Neural cell (in vitro differentiated cells): ENCODE measurements at regions not wholly inside any gene's neighbourhood (a gene's known extent, or its start where the extent isn't known, plus 50 kb on each side); places are given as distances from the start of the nearest gene placed in this dataset.

Source experiments
- H2AFZ ChIP-seq: fragments of 200-600, 300-800 bp; sonication (generic), shearing (Covaris generic); 2 replicates; pipeline ENCODE4 v1.6.0; 2014; ENCODE audit warnings: low read depth, mild to moderate bottlenecking, antibody characterized with exemption, low read length, moderate library complexity
- H3F3A ChIP-seq: fragments of 200-600 bp; shearing (Covaris generic); 2 replicates; pipeline ENCODE4 v1.6.1; 2016; ENCODE audit warnings: mild to moderate bottlenecking, moderate library complexity, mixed read lengths, antibody characterized with exemption, low read length; ENCODE audit not compliant: insufficient read depth, poor library complexity, severe bottlenecking
- H3K27ac ChIP-seq: fragments of 200-600, 300-800 bp; sonication (generic), shearing (Covaris generic); 2 replicates; pipeline ENCODE4 v1.5.1; 2014; ENCODE audit warnings: mild to moderate bottlenecking, low read length, moderate library complexity
- H3K27me3 ChIP-seq: fragments of 300-800, 200-600 bp; sonication (generic), shearing (Covaris generic); 2 replicates; pipeline ENCODE4 v1.6.0; 2014; ENCODE audit warnings: mild to moderate bottlenecking, low read depth, low read length, moderate library complexity; ENCODE audit not compliant: insufficient read depth
- H3K36me3 ChIP-seq: fragments of 300-800, 200-600 bp; sonication (generic), shearing (Covaris generic); 2 replicates; pipeline ENCODE4 v1.5.1; 2014; ENCODE audit warnings: mild to moderate bottlenecking, antibody characterized with exemption, low read length, moderate library complexity; ENCODE audit not compliant: insufficient read depth
- H3K4me2 ChIP-seq: fragments of 300-800, 200-600 bp; sonication (generic), shearing (Covaris generic); 2 replicates; pipeline ENCODE4 v1.6.0; 2014; ENCODE audit warnings: mild to moderate bottlenecking, low read length
- H3K4me3 ChIP-seq: fragments of 300-800, 200-600 bp; sonication (generic), shearing (Covaris generic); 2 replicates; pipeline ENCODE4 v1.5.1; 2014; ENCODE audit warnings: mild to moderate bottlenecking, low read length, moderate library complexity
- H3K79me2 ChIP-seq: fragments of 200-600 bp; shearing (Covaris generic); replicated peaks from 2 replicates; pipeline ENCODE4 v1.6.0; 2014; ENCODE audit warnings: mild to moderate bottlenecking, low read length, moderate library complexity; ENCODE audit not compliant: insufficient read depth
- H3K9ac ChIP-seq: fragments of 300-800, 200-600 bp; sonication (generic), shearing (Covaris generic); 2 replicates; pipeline ENCODE4 v1.6.1; 2016; ENCODE audit warnings: mild to moderate bottlenecking, low read length, mixed read lengths
- H3K9me2 ChIP-seq: fragments of 200-600 bp; shearing (Covaris generic); 2 replicates; pipeline ENCODE4 v1.6.1; 2016; ENCODE audit warnings: mild to moderate bottlenecking, low read length, mixed read lengths; ENCODE audit not compliant: insufficient read depth
- H3K9me3 ChIP-seq: fragments of 200-600, 300-800 bp; sonication (generic), shearing (Covaris generic); 2 replicates; pipeline ENCODE4 v1.6.1; 2016; ENCODE audit warnings: mild to moderate bottlenecking, mixed run types, low read length, moderate library complexity, mixed read lengths
- H4K20me1 ChIP-seq: fragments of 200-600 bp; shearing (Covaris generic); 2 replicates; pipeline ENCODE4 v1.6.1; 2016; ENCODE audit warnings: mild to moderate bottlenecking, mixed run types; ENCODE audit not compliant: insufficient read depth
- EP300 ChIP-seq: fragments of 450-650 bp; conservative IDR thresholded peaks from 2 replicates; pipeline ENCODE4 v1.6.1; 2014; ENCODE audit warnings: antibody characterized with exemption, mild to moderate bottlenecking, moderate library complexity; ENCODE audit not compliant: poor library complexity, severe bottlenecking
- EZH2 ChIP-seq: fragments of 200-600, 300-800 bp; shearing (Covaris generic), sonication (generic); IDR thresholded peaks from 2 replicates; pipeline ENCODE4 v1.6.1; 2014; ENCODE audit warnings: antibody characterized with exemption, low read length, borderline replicate concordance, mild to moderate bottlenecking; ENCODE audit not compliant: insufficient read depth, poor library complexity, severe bottlenecking
- MXI1 ChIP-seq: fragments of 450-650 bp; conservative IDR thresholded peaks from 2 replicates; pipeline ENCODE4 v1.6.1; 2014; ENCODE audit warnings: antibody characterized with exemption, mild to moderate bottlenecking; ENCODE audit not compliant: poor library complexity, severe bottlenecking
- POLR2AphosphoS5 ChIP-seq: IDR thresholded peaks from 2 replicates; pipeline ENCODE4 v1.6.1; 2012
- RAD21 ChIP-seq: fragments of 450-650 bp; conservative IDR thresholded peaks from 2 replicates; pipeline ENCODE4 v1.6.1; 2014; ENCODE audit warnings: antibody characterized with exemption, mild to moderate bottlenecking, moderate library complexity
- SMC3 ChIP-seq: fragments of 450-650 bp; conservative IDR thresholded peaks from 2 replicates; pipeline ENCODE4 v1.6.1; 2014; ENCODE audit warnings: antibody characterized with exemption, mild to moderate bottlenecking, moderate library complexity; ENCODE audit not compliant: poor library complexity
- TAF1 ChIP-seq: IDR thresholded peaks from 2 replicates; pipeline ENCODE4 v1.6.1; 2012; ENCODE audit warnings: low read depth
- TF ChIP-seq, protein P1 (sequence below): IDR thresholded peaks from 2 replicates; pipeline ENCODE4 v1.6.1; 2012; ENCODE audit warnings: borderline replicate concordance
- TF ChIP-seq, protein P2 (sequence below): fragments of 450-650 bp; IDR thresholded peaks from 2 replicates; pipeline ENCODE4 v1.5.1; 2014; ENCODE audit warnings: antibody characterized with exemption, mild to moderate bottlenecking, moderate library complexity; ENCODE audit not compliant: poor library complexity, severe bottlenecking

DNA sequence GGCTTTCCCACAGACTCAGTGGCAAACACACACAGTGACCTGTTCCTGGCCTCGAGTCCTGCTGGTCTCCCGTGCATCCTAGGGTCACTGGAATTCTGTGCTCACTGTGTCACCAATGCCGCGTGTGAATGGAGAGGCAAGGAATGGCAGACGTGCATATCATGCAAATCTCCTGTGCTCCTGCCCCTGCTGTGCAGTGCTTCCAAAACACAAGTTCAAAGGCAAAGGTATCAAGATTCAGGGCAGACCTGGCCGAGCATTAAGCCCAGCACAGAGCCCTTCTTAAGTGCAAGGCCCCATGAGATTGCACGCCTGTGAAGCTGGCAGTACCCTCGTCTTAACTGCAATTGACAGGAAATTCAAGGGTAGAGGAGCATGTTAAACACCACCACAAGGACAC lies 129.1 kb downstream of the NDUFA10 start (continued):
- TF ChIP-seq, protein P1, sequence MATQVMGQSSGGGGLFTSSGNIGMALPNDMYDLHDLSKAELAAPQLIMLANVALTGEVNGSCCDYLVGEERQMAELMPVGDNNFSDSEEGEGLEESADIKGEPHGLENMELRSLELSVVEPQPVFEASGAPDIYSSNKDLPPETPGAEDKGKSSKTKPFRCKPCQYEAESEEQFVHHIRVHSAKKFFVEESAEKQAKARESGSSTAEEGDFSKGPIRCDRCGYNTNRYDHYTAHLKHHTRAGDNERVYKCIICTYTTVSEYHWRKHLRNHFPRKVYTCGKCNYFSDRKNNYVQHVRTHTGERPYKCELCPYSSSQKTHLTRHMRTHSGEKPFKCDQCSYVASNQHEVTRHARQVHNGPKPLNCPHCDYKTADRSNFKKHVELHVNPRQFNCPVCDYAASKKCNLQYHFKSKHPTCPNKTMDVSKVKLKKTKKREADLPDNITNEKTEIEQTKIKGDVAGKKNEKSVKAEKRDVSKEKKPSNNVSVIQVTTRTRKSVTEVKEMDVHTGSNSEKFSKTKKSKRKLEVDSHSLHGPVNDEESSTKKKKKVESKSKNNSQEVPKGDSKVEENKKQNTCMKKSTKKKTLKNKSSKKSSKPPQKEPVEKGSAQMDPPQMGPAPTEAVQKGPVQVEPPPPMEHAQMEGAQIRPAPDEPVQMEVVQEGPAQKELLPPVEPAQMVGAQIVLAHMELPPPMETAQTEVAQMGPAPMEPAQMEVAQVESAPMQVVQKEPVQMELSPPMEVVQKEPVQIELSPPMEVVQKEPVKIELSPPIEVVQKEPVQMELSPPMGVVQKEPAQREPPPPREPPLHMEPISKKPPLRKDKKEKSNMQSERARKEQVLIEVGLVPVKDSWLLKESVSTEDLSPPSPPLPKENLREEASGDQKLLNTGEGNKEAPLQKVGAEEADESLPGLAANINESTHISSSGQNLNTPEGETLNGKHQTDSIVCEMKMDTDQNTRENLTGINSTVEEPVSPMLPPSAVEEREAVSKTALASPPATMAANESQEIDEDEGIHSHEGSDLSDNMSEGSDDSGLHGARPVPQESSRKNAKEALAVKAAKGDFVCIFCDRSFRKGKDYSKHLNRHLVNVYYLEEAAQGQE: no peak
- TF ChIP-seq TAF1 (no peak), EZH2 (no peak)

DNA sequence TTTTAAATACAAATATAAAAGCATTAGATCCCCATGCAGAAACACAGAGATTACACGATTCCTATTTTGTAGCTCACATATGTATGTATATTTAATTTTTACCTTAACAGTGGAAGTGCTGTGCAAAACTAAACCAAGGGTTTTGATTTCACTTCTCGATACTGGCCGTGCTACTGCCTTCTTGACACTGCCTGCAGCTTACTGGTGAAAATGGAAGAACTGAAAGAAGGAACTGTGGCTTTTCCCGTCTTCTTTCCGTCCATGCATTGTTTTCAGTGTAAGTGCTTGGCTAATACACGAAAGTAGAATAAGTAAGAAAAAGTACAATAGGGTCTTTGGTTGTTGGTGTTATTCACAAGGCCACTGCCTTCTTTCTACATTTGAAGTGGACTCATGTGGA lies 129.5 kb downstream of the NDUFA10 start:
- Histone ChIP-seq H3K27ac (no peak overlapping the region), H3K4me3 (no peak overlapping the region), H3K9me2 (no peaks in the 10 kb centered on the region), H3K36me3 (no peaks in the 10 kb centered on the region), H4K20me1 (no peaks in the 10 kb centered on the region), H3K9ac (no peak overlapping the region), H3F3A (no peaks in the 10 kb centered on the region), H2AFZ (no peak overlapping the region), H3K79me2 (no peaks in the 10 kb centered on the region), H3K4me2 (no peak overlapping the region), H3K9me3 (no peaks in the 10 kb centered on the region), H3K27me3 (no peaks in the 10 kb centered on the region)
- TF ChIP-seq, protein P2, sequence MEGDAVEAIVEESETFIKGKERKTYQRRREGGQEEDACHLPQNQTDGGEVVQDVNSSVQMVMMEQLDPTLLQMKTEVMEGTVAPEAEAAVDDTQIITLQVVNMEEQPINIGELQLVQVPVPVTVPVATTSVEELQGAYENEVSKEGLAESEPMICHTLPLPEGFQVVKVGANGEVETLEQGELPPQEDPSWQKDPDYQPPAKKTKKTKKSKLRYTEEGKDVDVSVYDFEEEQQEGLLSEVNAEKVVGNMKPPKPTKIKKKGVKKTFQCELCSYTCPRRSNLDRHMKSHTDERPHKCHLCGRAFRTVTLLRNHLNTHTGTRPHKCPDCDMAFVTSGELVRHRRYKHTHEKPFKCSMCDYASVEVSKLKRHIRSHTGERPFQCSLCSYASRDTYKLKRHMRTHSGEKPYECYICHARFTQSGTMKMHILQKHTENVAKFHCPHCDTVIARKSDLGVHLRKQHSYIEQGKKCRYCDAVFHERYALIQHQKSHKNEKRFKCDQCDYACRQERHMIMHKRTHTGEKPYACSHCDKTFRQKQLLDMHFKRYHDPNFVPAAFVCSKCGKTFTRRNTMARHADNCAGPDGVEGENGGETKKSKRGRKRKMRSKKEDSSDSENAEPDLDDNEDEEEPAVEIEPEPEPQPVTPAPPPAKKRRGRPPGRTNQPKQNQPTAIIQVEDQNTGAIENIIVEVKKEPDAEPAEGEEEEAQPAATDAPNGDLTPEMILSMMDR: no peak
- TF ChIP-seq RAD21: no peak
- TF ChIP-seq SMC3: no peak
- no peak for TF ChIP-seq MXI1
- no peak for TF ChIP-seq EZH2
- no peak for TF ChIP-seq TAF1
- TF ChIP-seq, protein P1: no peak
- no peak for TF ChIP-seq EP300
- TF ChIP-seq POLR2AphosphoS5: no peak
